ENCODE measurements at regions not wholly inside any gene's neighbourhood (a gene's known extent, or its start where the extent isn't known, plus 50 kb on each side); places are given as distances from the start of the nearest gene placed in this dataset.

- H3K4me3 Mint-ChIP-seq = no peak overlapping the region
- H3K4me1 ChIP-seq (ENCODE audit: insufficient read depth, low read length) = 0 out of 2 replicates have a peak, but pooled peaks cover 4% of the 10 kb centered on the region
- H2AK5ac ChIP-seq (ENCODE audit: insufficient read length, low read length) = no peak overlapping the region
- H3K27me3 Mint-ChIP-seq (ENCODE audit: low read depth) = no peaks in the 10 kb centered on the region
- H2BK5ac ChIP-seq (ENCODE audit: insufficient read length, low read length) = no peak overlapping the region
- no peak overlapping the region for H3K56ac ChIP-seq (ENCODE audit: insufficient read length, low read depth, low read length)
- peaks cover 32 to 42% of the 10 kb centered on the region in 2 experiments for H3K4me1 Mint-ChIP-seq
- H3K23me2 ChIP-seq (ENCODE audit: insufficient read length, low read depth, low read length, poor library complexity, severe bottlenecking) = no peaks in the 10 kb centered on the region
- no peak overlapping the region for H2BK120ac ChIP-seq (ENCODE audit: low read depth, low read length, poor library complexity, severe bottlenecking)
- H3K4me2 ChIP-seq (ENCODE audit: insufficient read depth, insufficient read length, low read length) = no peak overlapping the region
- no peaks in the 10 kb centered on the region for H4K20me1 ChIP-seq (ENCODE audit: control insufficient read depth, insufficient read depth, insufficient read length)
- H4K5ac ChIP-seq (ENCODE audit: insufficient read length, low read depth, low read length) = no peak overlapping the region
- TF ChIP-seq CTCF (conservative IDR thresholded peaks at IDR 0.05) = no peak
- H3K9ac ChIP-seq (ENCODE audit: extremely low read depth, insufficient read length, low read length) = no peak overlapping the region
- no peak overlapping the region for H2BK20ac ChIP-seq (ENCODE audit: low read depth, low read length, poor library complexity, severe bottlenecking)
- H3K9me3 ChIP-seq (ENCODE audit: control insufficient read depth, low read depth, low read length) = no peaks in the 10 kb centered on the region
- H3K23ac ChIP-seq (ENCODE audit: insufficient read length, low read depth, low read length) = no peak overlapping the region
- no peak for DNase-seq
- H3K79me2 ChIP-seq (ENCODE audit: insufficient read depth, low read length) = no peaks in the 10 kb centered on the region
- H3T11ph ChIP-seq (ENCODE audit: low read length) = no peak overlapping the region
- no peak overlapping the region for H4K91ac ChIP-seq (ENCODE audit: insufficient read length, low read depth, low read length)
- H3K27ac Mint-ChIP-seq = peak overlapping the region in 2 of 3 experiments; percentile 32 to 95; a peak in 3 of 7 replicates
- H2BK15ac ChIP-seq (ENCODE audit: low read depth, low read length) = no peak overlapping the region
- no peak overlapping the region for H3K14ac ChIP-seq (ENCODE audit: insufficient read depth, low read length)
- no peaks in the 10 kb centered on the region for H3K27me3 ChIP-seq (ENCODE audit: insufficient read depth, low read length)
- H3K27ac ChIP-seq (ENCODE audit: insufficient read length, low read depth, low read length) = no peak overlapping the region
- no peak overlapping the region for H2BK12ac ChIP-seq (ENCODE audit: insufficient read length, low read depth, low read length)
- H3K18ac ChIP-seq (ENCODE audit: insufficient read length, low read depth, low read length) = no peak overlapping the region
- no peaks in the 10 kb centered on the region for H3K9me3 Mint-ChIP-seq
- no peaks in the 10 kb centered on the region for H3K79me1 ChIP-seq (ENCODE audit: insufficient read depth, low read depth, low read length, poor library complexity, severe bottlenecking)
- H3K36me3 Mint-ChIP-seq (ENCODE audit: insufficient read depth in 1 of 3, low read depth in 3 of 3) = no peaks in the 10 kb centered on the region; a peak in 2 of 7 replicates
- H2AFZ ChIP-seq (ENCODE audit: low read length) = no peak overlapping the region
- no peak overlapping the region for H3K4ac ChIP-seq (ENCODE audit: low read depth, low read length)
- no peak overlapping the region for H4K8ac ChIP-seq (replicated peaks; ENCODE audit: insufficient read length, low read depth, low read length)
These were observed 536.5 kb downstream of the TMEM135 start for GRCh38 chr11:87574193-87574592.

All from H9 (cell line).